CD4-positive, alpha-beta T cell (primary cell): ENCODE measurements at regions not wholly inside any gene's neighbourhood (a gene's known extent, or its start where the extent isn't known, plus 50 kb on each side); places are given as distances from the start of the nearest gene placed in this dataset.

ENCODE experiments used
- ATAC-seq: fragments of 200-7000 bp; cut with Tn5 transposase; one replicate; pipeline ENCODE4 v1.10.0; 2022; ENCODE audit warnings: mild to moderate bottlenecking; ENCODE audit not compliant: poor library complexity
- CTCF ChIA-PET: fragments of 350-600 bp; sonication (Branson Sonifier 250); formaldehyde crosslinking; loops from one replicate; lab custom pipeline; 2021; ENCODE audit warnings: antibody characterized with exemption, inconsistent platforms; lab: Charles Lee
- POLR2A ChIA-PET: fragments of 350-600 bp; sonication (Branson Sonifier 250); formaldehyde crosslinking; loops from one replicate; lab custom pipeline; 2021; ENCODE audit warnings: antibody characterized with exemption, inconsistent platforms; lab: Charles Lee
- DNase-seq, 14 experiments: peaks; one replicate each; pipeline ENCODE4 v3.0.0-alpha.2; 2013 to 2020; ENCODE audit warnings: mixed read lengths in 2 of 14
- H3K27ac ChIP-seq, 2 donors: one replicate each; pipeline versions ENCODE4 v1.5.1 to v1.7.0; 2013; ENCODE audit warnings: low read length in 2 of 2, low read depth in 1 of 2, mild to moderate bottlenecking in 1 of 2
- H3K27me3 ChIP-seq, 2 experiments: 1 replicate in 1 of 2; 2 replicates in 1 of 2; pipeline versions ENCODE4 v1.6.1 to v1.7.0; 2013; ENCODE audit warnings: low read length in 2 of 2, control low read depth in 1 of 2, mild to moderate bottlenecking in 1 of 2, moderate library complexity in 1 of 2; ENCODE audit not compliant: insufficient read depth in 2 of 2, control insufficient read depth in 1 of 2
- H3K36me3 ChIP-seq: one replicate; pipeline ENCODE4 v1.6.1; 2013; ENCODE audit warnings: low read length, control low read depth; ENCODE audit not compliant: insufficient read depth
- H3K4me1 ChIP-seq: one replicate; pipeline ENCODE4 v1.6.1; 2013; ENCODE audit warnings: low read length, control low read depth; ENCODE audit not compliant: insufficient read depth
- H3K4me3 ChIP-seq: one replicate; pipeline ENCODE4 v1.5.1; 2013; ENCODE audit warnings: mild to moderate bottlenecking, low read length, moderate library complexity
- H3K9me3 ChIP-seq, 2 experiments: 1 replicate in 1 of 2; 2 replicates in 1 of 2; pipeline versions ENCODE4 v1.6.1 to v1.7.0; 2013; ENCODE audit warnings: low read length in 2 of 2, mild to moderate bottlenecking in 2 of 2, control low read depth in 1 of 2, moderate library complexity in 1 of 2; ENCODE audit not compliant: control insufficient read depth in 1 of 2, insufficient read depth in 1 of 2
- H3K27ac Mint-ChIP-seq: one replicate; pipeline ENCODE4 v1.8.0; 2020; ENCODE audit warnings: mixed read lengths
- H3K27me3 Mint-ChIP-seq: one replicate; pipeline ENCODE4 v1.8.0; 2021; ENCODE audit warnings: mixed read lengths
- H3K36me3 Mint-ChIP-seq: one replicate; pipeline ENCODE4 v1.8.0; 2021; ENCODE audit warnings: low read depth, mixed read lengths
- H3K4me1 Mint-ChIP-seq: one replicate; pipeline ENCODE4 v1.8.0; 2021; ENCODE audit warnings: low read depth, mixed read lengths
- H3K4me3 Mint-ChIP-seq: one replicate; pipeline ENCODE4 v1.8.0; 2020; ENCODE audit warnings: mild to moderate bottlenecking, mixed read lengths
- H3K9me3 Mint-ChIP-seq: one replicate; pipeline ENCODE4 v1.8.0; 2020; ENCODE audit warnings: mixed read lengths
- intact Hi-C, 2 experiments: fragments of 100-400 bp; cut with DNase I in 1 of 2; cut with micrococcal nuclease in 1 of 2; formaldehyde crosslinking; loops; one replicate each; pipeline versions ENCODE4 v1.15.1 to v1.9.0; 2023 to 2025; cut with DNase I, micrococcal nuclease
- TF ChIP-seq, protein P1 (sequence below): fragments of 200-600 bp; IDR thresholded peaks from one replicate; pipeline ENCODE4 v1.8.0; 2022; ENCODE audit warnings: antibody characterized with exemption, mild to moderate bottlenecking

DNA sequence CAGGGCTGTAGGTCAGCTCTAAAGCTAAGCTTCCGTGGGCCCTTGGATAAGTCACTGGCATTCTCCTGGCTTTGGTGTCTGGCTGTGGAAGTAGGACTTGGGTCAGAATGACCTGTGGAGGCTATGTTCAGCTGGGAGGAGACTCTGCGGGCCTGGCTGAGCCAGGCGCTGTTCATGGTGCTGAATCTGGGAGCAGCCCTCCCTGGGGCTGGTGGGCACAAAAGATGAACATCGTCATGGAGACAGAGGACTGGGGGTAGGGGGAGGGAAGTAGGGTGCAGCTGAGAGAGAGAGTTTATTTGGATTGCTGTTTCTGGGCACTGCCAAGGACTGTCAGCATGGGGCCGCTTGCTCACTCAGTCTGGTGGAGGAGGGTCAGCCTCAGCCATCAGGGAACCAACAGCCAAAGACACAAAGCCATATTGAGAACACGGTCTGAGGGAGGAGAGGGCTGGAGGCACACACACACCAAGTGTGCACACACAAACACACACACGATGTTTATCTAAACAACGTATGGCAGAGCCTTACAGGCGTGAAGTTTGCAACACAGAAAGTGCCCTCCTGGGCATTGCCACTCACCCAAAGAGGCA is 120.7 kb upstream of the LINGO1 start:
- ATAC-seq (no peak), DNase-seq (no peak)
- Histone ChIP-seq H3K36me3 (no peaks in the 10 kb centered on the region), H3K9me3 (peaks cover 0 to 8% of the 10 kb centered on the region in 2 experiments), H3K27ac (no peak overlapping the region), H3K27me3 (peaks cover 0 to 2% of the 10 kb centered on the region in 2 experiments), H3K4me1 (no peaks in the 10 kb centered on the region), H3K4me3 (no peak overlapping the region)
- intact Hi-C loops = no loop called here
- no peaks in the 10 kb centered on the region for H3K9me3 Mint-ChIP-seq
- TF ChIP-seq, protein P1, sequence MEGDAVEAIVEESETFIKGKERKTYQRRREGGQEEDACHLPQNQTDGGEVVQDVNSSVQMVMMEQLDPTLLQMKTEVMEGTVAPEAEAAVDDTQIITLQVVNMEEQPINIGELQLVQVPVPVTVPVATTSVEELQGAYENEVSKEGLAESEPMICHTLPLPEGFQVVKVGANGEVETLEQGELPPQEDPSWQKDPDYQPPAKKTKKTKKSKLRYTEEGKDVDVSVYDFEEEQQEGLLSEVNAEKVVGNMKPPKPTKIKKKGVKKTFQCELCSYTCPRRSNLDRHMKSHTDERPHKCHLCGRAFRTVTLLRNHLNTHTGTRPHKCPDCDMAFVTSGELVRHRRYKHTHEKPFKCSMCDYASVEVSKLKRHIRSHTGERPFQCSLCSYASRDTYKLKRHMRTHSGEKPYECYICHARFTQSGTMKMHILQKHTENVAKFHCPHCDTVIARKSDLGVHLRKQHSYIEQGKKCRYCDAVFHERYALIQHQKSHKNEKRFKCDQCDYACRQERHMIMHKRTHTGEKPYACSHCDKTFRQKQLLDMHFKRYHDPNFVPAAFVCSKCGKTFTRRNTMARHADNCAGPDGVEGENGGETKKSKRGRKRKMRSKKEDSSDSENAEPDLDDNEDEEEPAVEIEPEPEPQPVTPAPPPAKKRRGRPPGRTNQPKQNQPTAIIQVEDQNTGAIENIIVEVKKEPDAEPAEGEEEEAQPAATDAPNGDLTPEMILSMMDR = no peak
- peaks cover 13% of the 10 kb centered on the region for H3K27me3 Mint-ChIP-seq
- H3K27ac Mint-ChIP-seq = no peak overlapping the region
- H3K4me1 Mint-ChIP-seq = no peaks in the 10 kb centered on the region
- ChIA-PET CTCF (no interaction called here), POLR2A (no interaction called here)
- no peaks in the 10 kb centered on the region for H3K36me3 Mint-ChIP-seq
- no peak overlapping the region for H3K4me3 Mint-ChIP-seq

DNA sequence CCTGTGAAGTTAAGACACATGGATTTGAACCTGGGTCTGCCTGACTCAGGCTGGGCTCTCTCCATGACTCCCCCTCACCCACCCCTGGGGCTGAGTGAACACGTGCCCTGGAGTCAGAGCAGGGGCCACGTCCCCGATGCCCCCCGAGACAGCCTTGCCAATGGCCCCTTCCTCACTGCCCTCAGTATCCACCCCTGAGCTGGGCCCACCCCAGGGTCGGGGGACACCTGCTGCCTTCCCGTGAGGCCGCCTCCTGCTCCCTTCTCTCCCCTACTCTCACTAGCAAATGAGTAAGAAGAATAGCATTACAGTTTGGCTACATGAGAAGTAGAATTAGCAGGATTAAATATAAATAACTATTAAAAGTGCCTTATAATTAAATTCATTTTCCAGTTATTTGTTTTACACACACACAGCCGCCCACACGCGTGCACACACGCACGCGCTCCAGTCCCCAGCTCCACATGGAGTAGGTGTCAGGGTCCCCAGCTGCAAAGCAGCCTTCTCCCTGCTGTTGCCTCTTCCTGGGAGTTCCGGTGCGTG is 117.4 kb upstream of the LINGO1 start:
- DNase-seq (no peak), ATAC-seq (no peak)
- peaks cover 3% of the 10 kb centered on the region for H3K4me1 ChIP-seq
- no peaks in the 10 kb centered on the region for H3K9me3 Mint-ChIP-seq
- H3K9me3 ChIP-seq = peaks cover 0 to 5% of the 10 kb centered on the region in 2 experiments
- no peaks in the 10 kb centered on the region for H3K4me1 Mint-ChIP-seq
- peaks cover 5% of the 10 kb centered on the region for H3K27me3 Mint-ChIP-seq
- intact Hi-C loops = no loop called here
- no peaks in the 10 kb centered on the region for H3K27me3 ChIP-seq
- no peaks in the 10 kb centered on the region for H3K36me3 ChIP-seq
- POLR2A ChIA-PET = no interaction called here
- no peaks in the 10 kb centered on the region for H3K36me3 Mint-ChIP-seq
- no peak overlapping the region for H3K4me3 ChIP-seq
- no peak overlapping the region for H3K27ac ChIP-seq
- H3K4me3 Mint-ChIP-seq = no peak overlapping the region
- CTCF ChIA-PET = no interaction called here
- no peak overlapping the region for H3K27ac Mint-ChIP-seq
- TF ChIP-seq, protein P1 = no peak

DNA sequence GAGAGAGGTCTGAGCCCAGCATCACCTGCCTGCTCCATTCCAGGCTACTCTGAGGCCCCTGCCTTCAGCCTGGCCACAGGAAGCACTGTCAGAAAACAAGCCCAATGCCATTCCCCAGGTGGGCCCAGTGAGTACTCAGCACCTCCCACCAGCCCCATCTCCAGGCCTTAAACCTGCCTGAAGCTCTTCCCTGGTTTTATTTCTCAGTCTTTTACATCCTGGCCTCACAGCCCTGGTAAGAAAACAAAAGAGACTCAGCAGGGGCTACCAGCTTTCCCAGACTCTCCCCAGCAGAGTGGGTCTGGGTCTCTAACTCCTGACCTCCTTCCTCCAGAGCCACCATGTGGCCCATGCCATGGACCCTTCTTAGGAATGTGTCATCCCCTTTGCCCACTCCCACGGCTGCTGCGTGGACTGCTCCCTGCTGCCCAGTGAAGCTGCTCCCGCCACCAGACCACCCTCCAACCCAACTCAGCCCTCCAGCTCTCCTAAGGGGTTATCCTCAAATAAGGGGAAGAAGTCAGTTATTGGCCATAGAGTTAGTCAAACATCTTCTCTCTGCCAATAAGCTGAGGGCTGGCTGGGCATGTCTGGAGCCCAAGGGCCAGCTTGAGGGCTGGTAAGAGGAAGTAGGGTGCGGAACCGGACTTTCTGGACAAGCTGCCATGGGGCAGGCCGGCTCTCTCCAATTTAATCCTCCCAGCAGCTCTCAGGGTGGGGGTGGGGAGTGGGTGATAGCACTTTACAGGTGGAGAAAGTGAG is 116.7 kb upstream of the LINGO1 start:
- Mint-ChIP-seq H3K27me3 (peaks cover 5% of the 10 kb centered on the region), H3K36me3 (no peaks in the 10 kb centered on the region), H3K4me3 (no peak overlapping the region), H3K4me1 (no peaks in the 10 kb centered on the region), H3K27ac (no peak overlapping the region), H3K9me3 (no peaks in the 10 kb centered on the region)
- Histone ChIP-seq H3K4me3 (no peak overlapping the region), H3K27ac (no peak overlapping the region), H3K9me3 (peaks cover 0 to 5% of the 10 kb centered on the region in 2 experiments), H3K4me1 (peaks cover 3% of the 10 kb centered on the region), H3K36me3 (no peaks in the 10 kb centered on the region), H3K27me3 (no peaks in the 10 kb centered on the region)
- TF ChIP-seq, protein P1 = no peak
- POLR2A ChIA-PET = no interaction called here
- ATAC-seq (no peak), DNase-seq (no peak)
- CTCF ChIA-PET = no interaction called here
- intact Hi-C loops = no loop called here
